ENCODE measurements at regions not wholly inside any gene's neighbourhood (a gene's known extent, or its start where the extent isn't known, plus 50 kb on each side); places are given as distances from the start of the nearest gene placed in this dataset.

DNA sequence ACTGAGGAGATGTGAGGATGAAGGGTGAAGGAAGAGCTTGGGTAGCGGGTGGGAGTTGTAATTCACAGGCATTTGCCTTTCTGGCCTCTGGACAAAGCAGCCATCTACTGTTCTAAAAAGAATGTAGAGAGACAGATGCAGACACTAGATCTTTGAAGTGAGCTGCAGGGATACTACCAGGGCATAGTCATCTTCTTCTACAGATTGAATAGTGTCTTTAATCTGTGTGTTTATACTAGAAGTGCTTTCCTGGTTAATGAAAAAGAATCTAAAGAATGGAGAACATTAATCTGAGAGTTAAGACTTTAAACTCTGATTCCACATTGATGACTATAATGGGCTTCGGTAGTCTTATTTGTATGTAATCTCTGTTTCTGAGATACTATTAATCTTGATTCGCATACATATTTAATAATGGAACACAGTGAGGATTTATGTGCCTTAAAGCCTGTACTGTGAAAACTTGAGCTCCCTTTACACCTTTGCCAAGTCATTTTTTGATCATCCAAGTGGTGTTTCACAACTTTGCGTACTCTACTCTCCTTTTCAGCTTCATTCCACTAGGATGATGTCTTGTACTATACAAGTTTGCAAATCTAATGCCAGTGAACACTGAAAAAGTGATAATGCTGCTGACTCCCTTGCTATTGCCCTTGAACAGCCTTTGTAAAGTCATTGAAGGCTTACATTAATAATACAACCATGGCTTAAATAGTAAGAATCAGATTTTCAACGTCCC, 2199.4 kb upstream of the PCDH20 start:
- TF ChIP-seq, protein P1, sequence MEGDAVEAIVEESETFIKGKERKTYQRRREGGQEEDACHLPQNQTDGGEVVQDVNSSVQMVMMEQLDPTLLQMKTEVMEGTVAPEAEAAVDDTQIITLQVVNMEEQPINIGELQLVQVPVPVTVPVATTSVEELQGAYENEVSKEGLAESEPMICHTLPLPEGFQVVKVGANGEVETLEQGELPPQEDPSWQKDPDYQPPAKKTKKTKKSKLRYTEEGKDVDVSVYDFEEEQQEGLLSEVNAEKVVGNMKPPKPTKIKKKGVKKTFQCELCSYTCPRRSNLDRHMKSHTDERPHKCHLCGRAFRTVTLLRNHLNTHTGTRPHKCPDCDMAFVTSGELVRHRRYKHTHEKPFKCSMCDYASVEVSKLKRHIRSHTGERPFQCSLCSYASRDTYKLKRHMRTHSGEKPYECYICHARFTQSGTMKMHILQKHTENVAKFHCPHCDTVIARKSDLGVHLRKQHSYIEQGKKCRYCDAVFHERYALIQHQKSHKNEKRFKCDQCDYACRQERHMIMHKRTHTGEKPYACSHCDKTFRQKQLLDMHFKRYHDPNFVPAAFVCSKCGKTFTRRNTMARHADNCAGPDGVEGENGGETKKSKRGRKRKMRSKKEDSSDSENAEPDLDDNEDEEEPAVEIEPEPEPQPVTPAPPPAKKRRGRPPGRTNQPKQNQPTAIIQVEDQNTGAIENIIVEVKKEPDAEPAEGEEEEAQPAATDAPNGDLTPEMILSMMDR (conservative IDR thresholded peaks at IDR 0.05; ENCODE audit: low read length): no peak
- TF ChIP-seq EZH2phosphoT487 (IDR thresholded peaks at IDR 0.05; ENCODE audit: borderline replicate concordance): no peak

All from Loucy (cell line).